Activated CD4-positive, alpha-beta T cell treated with anti-CD3 and anti-CD28 coated beads, Interleukin-2, amount 50 U/mL, for 24 hours (primary cell): ENCODE measurements at regions not wholly inside any gene's neighbourhood (a gene's known extent, or its start where the extent isn't known, plus 50 kb on each side); places are given as distances from the start of the nearest gene placed in this dataset.
"Not testable (repeated sequence)": the region's sequence is repeated elsewhere in the genome, so short reads cannot be mapped to it uniquely, and the experiment has no call there.

Source experiments
- DNase-seq, 2 donors: peaks; one replicate each; pipeline ENCODE4 v3.0.0-alpha.2; 2020; ENCODE audit warnings: low read depth in 1 of 2, low spot score in 1 of 2

DNA sequence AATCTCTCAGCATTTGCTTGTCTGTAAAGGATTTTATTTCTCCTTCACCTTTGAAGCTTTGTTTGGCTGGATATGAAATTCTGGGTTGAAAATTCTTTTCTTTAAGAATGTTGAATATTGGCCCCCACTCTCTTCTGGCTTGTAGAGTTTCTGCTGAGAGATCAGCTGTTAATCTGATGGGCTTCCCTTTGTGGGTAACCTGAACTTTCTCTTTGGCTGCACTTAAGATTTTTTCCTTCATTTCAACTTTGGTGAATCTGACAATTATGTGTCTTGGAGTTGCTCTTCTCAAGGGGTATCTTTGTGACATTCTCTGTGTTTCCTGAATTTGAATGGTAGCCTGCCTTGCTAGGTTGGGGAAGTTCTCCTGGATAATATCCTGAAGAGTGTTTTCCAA, 189.4 kb downstream of the TTC6 start:
- not testable (repeated sequence) for DNase-seq

- DNase-seq = not testable (repeated sequence)
Measured at GRCh38 chr14:37785298-37785697, 189.9 kb downstream of the TTC6 start.

DNA sequence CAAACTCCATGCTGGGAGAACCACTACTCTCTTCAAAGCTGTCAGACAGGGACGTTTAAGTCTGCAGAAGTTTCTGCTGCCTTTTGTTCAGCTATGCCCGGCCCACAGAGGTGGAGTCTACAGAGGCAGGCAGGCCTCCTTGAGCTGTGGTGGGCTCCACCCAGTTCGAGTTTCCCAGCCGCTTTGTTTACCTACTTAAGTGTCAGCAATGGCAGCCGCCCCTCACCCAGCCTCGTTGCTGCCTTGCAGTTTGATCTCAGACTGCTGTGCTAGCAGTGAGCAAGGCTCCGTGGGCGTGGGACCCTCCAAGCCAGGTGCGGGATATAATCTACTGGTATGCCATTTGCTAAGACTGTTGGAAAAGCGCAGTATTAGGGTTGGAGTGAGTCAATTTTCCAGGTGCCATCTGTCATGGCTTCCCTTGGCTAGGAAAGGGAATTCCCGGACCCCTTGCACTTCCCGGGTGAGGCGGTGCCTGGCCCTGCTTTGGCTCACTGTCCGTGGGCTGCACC, 190.7 kb downstream of the TTC6 start:
- not testable (repeated sequence) for DNase-seq

DNA sequence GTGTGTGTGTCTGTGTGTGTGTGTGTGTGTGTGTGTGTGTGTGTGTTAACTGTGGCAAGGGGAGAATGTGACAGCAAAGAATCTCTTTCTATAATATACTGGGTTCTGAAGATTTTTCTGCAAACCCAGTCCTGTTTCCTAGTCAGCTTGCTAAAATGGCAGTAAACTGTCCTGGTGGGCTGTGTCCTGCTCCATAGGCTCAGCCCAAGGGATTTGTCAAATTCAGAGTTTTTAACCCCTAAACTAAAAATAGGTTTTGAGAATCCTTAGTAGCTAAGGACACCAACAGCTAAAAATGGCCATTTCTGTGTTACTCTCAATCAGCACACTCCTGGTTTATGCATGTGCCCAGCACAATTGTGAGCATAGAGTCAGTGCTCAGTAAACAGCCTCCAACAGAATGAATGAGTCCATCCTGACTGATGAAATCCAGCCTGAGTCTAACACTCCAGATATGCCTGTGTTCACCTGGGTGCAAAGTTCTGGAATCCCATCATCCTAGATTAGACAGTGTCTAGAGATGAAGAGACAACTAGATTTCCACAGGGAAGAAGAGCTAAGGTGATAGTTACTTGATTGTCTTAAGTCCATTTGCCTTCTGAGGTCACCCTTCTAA, 192.6 kb downstream of the TTC6 start:
- no peak for DNase-seq

DNA sequence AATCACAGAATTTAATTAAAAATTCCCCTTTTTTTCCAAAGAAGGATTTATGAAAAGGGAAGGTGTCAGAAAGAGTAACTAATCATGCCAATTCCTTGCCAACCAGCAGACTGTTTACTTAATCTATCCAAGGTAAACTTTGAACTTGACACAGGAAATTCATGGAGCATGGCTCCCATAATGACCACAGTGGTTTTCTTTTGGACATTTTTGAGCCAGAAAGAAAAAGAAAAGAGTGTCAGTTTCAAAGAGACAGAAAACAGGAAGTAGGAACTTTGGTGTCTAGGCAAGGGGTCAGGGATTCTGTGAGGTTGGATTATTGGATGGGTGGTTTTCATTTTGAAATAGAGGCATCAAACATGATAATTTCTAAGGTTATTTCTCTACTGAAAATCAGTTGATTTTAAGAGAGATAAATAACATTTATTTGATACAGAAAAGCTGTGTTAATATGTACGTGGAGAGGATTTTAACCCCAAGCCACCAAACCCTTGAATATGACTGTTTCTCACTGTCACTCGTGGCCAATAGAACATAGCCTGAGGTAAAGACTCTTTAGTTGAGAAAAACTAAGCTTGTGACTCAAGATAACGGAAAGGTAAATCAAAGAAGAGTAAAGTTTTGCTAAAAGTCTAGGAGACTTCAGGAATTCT, 196.1 kb downstream of the TTC6 start:
- DNase-seq = no peak

DNA sequence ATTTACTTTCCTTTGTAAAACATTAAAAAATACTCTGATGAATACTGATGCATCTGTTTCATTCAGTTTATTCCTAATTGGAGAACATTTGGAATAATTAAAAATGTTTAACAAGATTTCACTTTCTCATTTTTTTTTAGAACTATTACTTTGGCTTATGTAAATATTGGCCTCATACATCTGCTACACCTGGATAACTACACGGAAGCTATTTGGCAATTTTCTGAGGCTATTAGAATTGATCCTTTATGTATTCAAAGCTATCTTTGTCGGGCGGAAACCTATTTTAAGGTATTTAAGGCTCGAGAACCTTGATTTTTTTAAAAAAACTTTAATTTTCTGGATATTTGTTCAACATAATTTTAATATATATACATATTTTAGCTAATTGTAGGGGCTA, 196.7 kb downstream of the TTC6 start:
- no peak for DNase-seq

DNA sequence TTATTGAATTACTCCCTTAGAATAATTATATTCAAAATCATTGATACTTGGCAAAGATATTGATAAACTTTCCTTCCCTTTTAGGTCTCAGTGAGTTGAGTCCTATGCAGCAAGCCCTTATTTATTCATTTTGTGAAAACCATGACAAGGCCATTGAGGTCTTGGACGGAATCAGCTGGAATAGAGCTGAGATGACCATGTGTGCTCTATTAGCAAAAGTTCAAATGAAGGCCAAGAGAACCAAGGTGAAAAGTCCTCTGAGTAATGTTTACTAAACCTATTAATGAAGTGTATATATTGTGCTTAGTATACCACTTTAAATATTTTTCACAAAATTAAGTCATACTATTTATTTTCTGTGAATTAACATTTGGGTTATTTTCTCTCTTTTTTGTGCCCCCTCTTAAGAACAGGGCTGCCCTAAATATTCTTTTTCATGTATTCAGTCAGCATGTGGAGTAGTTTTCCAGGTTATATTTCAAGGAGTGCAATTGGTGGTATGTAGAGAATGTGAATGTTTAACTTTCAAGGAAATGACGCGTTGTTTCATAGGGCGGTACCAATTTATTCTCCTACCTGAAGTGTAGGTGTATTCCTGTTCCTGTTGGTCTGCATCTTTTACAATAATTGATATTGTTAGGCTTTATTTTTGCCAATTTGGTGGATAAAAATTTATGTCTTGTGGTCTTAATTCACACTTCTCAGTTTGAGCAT, 201.4 kb downstream of the TTC6 start:
- no peak for DNase-seq

DNA sequence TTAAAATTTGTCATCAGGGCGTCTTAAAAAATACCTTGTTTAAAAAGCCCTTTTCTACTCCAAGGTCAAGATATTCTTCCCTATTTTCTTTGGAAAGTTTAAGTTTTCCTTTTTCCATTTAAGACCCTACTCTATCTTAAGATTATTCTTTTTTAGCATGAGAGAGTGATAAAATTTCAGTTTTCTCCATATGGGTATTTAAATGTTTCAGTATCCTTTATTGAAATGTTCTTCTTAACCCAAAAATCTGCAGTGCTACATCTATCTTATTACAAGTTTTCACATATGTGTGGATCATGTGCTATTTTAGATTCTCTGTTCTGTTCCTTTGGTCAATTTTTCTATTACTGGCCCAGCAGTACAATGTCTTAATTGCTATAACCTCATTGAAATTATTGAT, 202.2 kb downstream of the TTC6 start:
- DNase-seq = no peak

DNA sequence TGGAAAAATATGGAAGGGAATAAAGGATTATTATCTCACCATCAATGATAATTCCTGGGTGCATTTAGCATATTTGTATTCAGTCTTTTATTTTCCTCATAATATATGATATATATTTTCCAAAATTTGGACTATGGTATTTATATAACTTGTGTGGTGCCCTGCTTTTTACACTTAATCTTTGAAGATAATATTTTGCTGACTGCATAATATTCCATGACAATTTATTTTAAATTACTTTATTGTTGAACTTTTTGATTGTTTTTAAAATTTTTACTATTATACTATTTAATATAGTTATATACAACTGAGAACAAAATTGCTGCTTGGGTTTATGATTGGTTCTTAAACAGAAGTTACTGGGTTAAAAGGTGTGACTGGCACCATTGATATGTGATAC, 212.3 kb downstream of the TTC6 start:
- DNase-seq = no peak

GRCh38 chr14:37810094-37810801, 214.8 kb downstream of the TTC6 start:
- no peak for DNase-seq

GRCh38 chr14:37813732-37814131, 218.3 kb downstream of the TTC6 start:
- no peak for DNase-seq

DNA sequence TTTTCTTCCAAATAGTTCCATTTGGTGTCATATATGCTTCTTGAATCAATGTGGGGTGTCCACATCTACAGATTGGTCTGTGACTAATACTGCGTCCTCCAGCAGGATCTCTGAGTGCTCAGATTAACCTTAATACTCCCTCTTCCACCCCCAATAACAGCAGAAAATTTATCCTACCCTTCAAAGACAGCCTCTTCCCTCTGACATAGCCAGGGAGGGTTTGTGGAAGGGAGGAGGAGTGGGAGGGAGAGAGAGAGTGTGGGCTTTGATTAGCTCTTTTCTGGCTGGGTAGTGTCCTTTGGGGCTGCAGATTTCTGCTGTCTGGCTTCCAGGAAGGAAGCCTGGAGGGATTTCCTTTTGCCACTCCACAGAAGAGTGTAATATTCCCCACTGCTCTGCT, 220.7 kb downstream of the TTC6 start:
- no peak for DNase-seq

- no peak for DNase-seq
Measured at GRCh38 chr14:37816743-37817295, 221.4 kb downstream of the TTC6 start.

DNA sequence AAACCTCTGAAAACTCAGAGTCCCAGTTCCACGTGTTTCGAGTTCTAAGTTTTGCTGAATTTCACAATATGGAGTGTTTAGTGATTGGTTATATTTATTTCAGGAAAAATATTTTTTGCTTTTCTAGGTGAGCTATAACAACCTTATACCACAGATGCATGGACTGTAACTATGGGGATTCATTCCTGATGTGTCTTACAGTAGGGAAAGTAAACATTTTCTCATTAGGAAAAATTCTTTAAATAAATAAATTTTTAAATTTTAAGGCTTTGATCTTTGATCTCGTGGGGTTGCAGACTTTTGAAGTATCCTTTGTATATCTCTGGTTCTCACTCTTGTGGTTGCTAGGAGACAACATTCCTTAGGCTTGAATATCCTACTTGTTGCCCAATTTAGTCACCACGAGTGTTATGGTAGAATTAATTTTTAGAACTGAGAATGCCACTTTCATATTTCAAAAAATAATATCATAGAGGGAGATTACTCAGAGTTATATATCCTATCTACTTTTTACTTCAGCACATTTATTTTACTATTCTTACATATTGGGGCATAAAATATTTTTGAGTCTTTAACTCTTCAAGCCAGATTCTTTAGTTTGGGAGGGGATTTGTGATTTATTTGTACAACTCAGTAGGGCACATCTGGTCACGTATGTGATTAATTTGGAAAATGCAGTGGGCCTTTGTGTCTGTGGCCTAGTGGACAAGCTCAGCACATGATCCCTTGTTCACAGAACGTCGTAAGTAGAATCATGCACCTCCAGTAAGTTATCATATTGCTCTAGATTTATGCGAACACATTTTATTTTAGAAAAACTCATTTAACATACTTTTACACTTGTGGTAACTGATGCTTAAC, 224.0 kb downstream of the TTC6 start:
- DNase-seq = no peak

DNA sequence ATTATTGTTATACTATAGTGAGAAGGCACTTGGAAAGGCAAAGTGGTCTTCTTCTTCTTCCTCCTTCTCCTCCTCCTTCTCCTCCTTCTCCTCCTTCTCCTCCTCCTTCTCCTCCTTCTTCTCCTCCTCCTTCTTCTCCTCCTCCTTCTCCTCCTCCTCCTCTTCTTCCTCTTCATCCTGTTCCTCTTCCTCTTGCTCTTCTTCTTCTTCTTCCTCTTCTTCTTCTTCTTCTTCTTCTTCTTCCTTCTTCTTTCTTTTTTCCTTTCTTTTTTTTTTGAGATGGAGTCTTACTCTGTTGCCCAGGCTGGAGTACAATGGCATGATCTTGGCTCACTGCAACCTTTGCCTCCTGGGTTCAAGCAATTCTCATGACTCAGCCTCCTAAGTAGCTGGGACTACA, 225.4 kb downstream of the TTC6 start:
- DNase-seq = not testable (repeated sequence)

GRCh38 chr14:37824939-37825712, 229.7 kb downstream of the TTC6 start:
- DNase-seq = no peak

DNA sequence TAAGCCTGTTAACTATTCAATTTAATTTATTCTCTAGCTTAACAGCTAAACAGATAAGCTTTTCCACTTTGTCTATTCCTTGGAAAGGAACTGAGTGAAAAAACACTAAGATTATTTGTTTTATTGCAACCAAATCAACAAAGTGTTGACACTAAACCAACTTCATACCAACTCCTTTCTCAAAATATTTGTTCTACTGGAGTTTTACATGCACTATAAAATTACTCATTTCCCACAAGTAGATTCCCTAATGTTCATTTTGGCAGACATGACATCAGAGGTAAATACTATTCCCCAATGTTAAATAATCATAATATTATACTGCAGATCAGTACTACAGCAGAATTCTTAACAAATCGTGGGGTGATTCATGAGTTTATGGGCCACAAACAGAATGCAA, 231.4 kb downstream of the TTC6 start:
- no peak for DNase-seq

- no peak for DNase-seq
Measured at GRCh38 chr14:37830271-37830670, 234.8 kb downstream of the TTC6 start.

GRCh38 chr14:37834275-37834674, 238.8 kb downstream of the TTC6 start:
- DNase-seq = no peak

DNA sequence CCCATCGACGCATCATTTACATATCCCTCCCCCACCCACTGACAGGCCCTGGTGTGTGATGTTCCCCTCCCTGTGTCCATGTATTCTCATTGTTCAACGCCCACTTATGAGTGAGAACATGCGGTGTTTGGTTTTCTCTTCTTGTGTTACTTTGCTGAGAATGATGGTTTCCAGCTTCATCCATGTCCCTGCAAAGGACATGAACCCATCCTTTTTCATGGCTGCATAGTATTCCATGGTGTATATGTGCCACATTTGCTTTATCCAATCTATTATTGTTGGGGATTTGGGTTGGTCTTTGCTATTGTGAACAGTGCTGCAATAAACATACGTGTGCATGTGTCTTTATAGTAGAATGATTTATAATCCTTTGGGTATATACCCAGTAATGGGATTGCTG, 243.3 kb downstream of the TTC6 start:
- not testable (repeated sequence) for DNase-seq
